Type B pancreatic cell (in vitro differentiated cells): ENCODE measurements at regions not wholly inside any gene's neighbourhood (a gene's known extent, or its start where the extent isn't known, plus 50 kb on each side); places are given as distances from the start of the nearest gene placed in this dataset.

Experiments
- DNase-seq: peaks from one replicate; pipeline ENCODE4 v3.0.0; 2021; ENCODE audit warnings: mixed read lengths; ENCODE audit not compliant: unreplicated experiment; ENCODE audit errors: extremely low spot score
- H3K27ac Mint-ChIP-seq: 2 replicates; pipeline ENCODE4 v1.8.0; 2021; ENCODE audit warnings: mild to moderate bottlenecking, mixed read lengths
- H3K27me3 Mint-ChIP-seq: 2 replicates; pipeline ENCODE4 v1.8.0; 2021; ENCODE audit warnings: mixed read lengths
- H3K36me3 Mint-ChIP-seq: 2 replicates; pipeline ENCODE4 v1.8.0; 2021; ENCODE audit warnings: mixed read lengths
- H3K4me1 Mint-ChIP-seq: one replicate; pipeline ENCODE4 v1.8.0; 2021; ENCODE audit warnings: mixed read lengths; ENCODE audit not compliant: unreplicated experiment
- H3K4me3 Mint-ChIP-seq: 2 replicates; pipeline ENCODE4 v1.8.0; 2021; ENCODE audit warnings: mild to moderate bottlenecking, mixed read lengths
- H3K9me3 Mint-ChIP-seq: 2 replicates; pipeline ENCODE4 v1.8.0; 2021; ENCODE audit warnings: mixed read lengths
- CTCF ChIP-seq: fragments of 200-600 bp; sonication (generic); conservative IDR thresholded peaks from 2 replicates; pipeline ENCODE4 v1.5.0; 2021; ENCODE audit warnings: antibody characterized with exemption, mild to moderate bottlenecking

- Mint-ChIP-seq H3K4me1 (peaks cover 10% of the 10 kb centered on the region), H3K4me3 (no peak overlapping the region), H3K27me3 (no peaks in the 10 kb centered on the region), H3K9me3 (no peaks in the 10 kb centered on the region), H3K36me3 (no peaks in the 10 kb centered on the region), H3K27ac (no peak overlapping the region)
- no peak for TF ChIP-seq CTCF
- no peak for DNase-seq
Observed at GRCh38 chr15:47157827-47158226, 559.5 kb upstream of the SEMA6D start.

GRCh38 chr15:47158573-47158972 lies 558.7 kb upstream of the SEMA6D start:
- Mint-ChIP-seq H3K9me3 (no peaks in the 10 kb centered on the region), H3K4me1 (peaks cover 10% of the 10 kb centered on the region), H3K27ac (no peak overlapping the region), H3K4me3 (no peak overlapping the region), H3K27me3 (no peaks in the 10 kb centered on the region), H3K36me3 (no peaks in the 10 kb centered on the region)
- TF ChIP-seq CTCF, result no peak
- DNase-seq, result no peak

- Mint-ChIP-seq H3K27ac (no peak overlapping the region), H3K27me3 (peaks cover 8% of the 10 kb centered on the region), H3K36me3 (no peaks in the 10 kb centered on the region), H3K4me3 (no peak overlapping the region), H3K9me3 (no peaks in the 10 kb centered on the region), H3K4me1 (no peaks in the 10 kb centered on the region)
- no peak for DNase-seq
- no peak for TF ChIP-seq CTCF
Observed at GRCh38 chr15:47177177-47177576, 540.1 kb upstream of the SEMA6D start.

- DNase-seq, result no peak
- Mint-ChIP-seq H3K27ac (no peak overlapping the region), H3K4me1 (peaks cover 8% of the 10 kb centered on the region), H3K4me3 (no peak overlapping the region), H3K36me3 (no peaks in the 10 kb centered on the region), H3K27me3 (peaks cover 33% of the 10 kb centered on the region), H3K9me3 (no peaks in the 10 kb centered on the region)
- no peak for TF ChIP-seq CTCF
Observed at GRCh38 chr15:47179988-47180387, 537.3 kb upstream of the SEMA6D start.

- no peak for DNase-seq
- Mint-ChIP-seq H3K4me1 (peaks cover 8% of the 10 kb centered on the region), H3K36me3 (no peaks in the 10 kb centered on the region), H3K27ac (no peak overlapping the region), H3K4me3 (peak overlapping the region; percentile 65), H3K9me3 (no peaks in the 10 kb centered on the region), H3K27me3 (peaks cover 48% of the 10 kb centered on the region)
- TF ChIP-seq CTCF, result no peak
Observed at GRCh38 chr15:47182818-47183217, 534.5 kb upstream of the SEMA6D start.
